Bronchial epithelial cell (primary cell): ENCODE measurements at regions not wholly inside any gene's neighbourhood (a gene's known extent, or its start where the extent isn't known, plus 50 kb on each side); places are given as distances from the start of the nearest gene placed in this dataset.
"Not testable (repeated sequence)": the region's sequence is repeated elsewhere in the genome, so short reads cannot be mapped to it uniquely, and the experiment has no call there.

Experiments used
- DNase-seq: peaks from one replicate; pipeline ENCODE4 v3.0.0-alpha.2; 2010; ENCODE audit warnings: low read depth
- FAIRE-seq: peaks from 2 replicates; lab custom pipeline; 2011; peaks lifted over from hg19 to GRCh38; lab: Jason Lieb, UNC
- H3K27me3 ChIP-seq: 2 replicates; pipeline ENCODE4 v1.5.1; 2011; ENCODE audit warnings: low read length; ENCODE audit not compliant: control insufficient read depth, insufficient read depth
- H3K36me3 ChIP-seq: 2 replicates; pipeline ENCODE4 v1.5.1; 2011; ENCODE audit warnings: low read length; ENCODE audit not compliant: control insufficient read depth, insufficient read depth
- H3K4me3 ChIP-seq: 2 replicates; pipeline ENCODE4 v1.5.1; 2011; ENCODE audit warnings: mild to moderate bottlenecking, low read depth, low read length, control low read depth
- TF ChIP-seq, protein P1 (sequence below): IDR thresholded peaks from 2 replicates; pipeline ENCODE4 v1.5.1; 2011; ENCODE audit warnings: mild to moderate bottlenecking, moderate library complexity, low read length, control low read depth, inconsistent platforms; ENCODE audit not compliant: insufficient read depth, severe bottlenecking

DNA sequence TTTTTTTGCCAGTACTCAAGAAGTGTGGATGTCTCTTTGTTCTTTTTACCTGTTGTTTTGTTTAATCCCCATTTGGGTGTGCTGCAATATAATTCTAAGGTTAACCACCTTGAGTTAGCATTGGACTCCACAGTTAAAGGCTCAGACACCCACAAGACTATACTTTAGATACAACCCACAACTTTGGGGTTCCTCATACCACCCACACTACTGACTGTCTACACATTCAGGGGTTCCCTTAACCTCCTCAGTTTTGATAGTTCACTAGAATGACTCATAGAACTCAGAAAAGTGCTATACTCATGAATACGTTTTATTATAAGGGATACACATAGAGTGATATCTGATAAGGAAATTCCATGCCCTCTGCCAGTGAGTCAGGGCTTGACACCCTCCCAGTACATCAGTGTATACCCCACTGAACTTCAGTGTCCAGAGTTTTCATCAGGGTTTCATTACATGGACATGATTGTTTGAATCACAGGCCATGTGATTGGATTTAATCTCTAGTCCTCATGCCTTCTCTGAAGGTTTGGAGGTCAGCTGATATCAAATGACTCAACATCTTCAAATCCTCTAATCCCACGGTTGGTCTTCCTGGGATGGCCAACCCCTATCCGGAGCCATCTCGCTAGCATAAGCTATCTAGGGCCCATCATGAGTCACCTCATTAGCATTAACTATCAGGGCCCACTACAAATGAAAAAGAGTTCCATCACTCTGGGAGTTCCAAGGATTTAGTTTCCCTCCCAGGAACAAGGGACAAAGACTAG is 357.7 kb upstream of the EMCN start:
- no peak for DNase-seq

GRCh38 chr4:100872811-100873210 is 355.0 kb upstream of the EMCN start:
- DNase-seq, result no peak
- TF ChIP-seq, protein P1, sequence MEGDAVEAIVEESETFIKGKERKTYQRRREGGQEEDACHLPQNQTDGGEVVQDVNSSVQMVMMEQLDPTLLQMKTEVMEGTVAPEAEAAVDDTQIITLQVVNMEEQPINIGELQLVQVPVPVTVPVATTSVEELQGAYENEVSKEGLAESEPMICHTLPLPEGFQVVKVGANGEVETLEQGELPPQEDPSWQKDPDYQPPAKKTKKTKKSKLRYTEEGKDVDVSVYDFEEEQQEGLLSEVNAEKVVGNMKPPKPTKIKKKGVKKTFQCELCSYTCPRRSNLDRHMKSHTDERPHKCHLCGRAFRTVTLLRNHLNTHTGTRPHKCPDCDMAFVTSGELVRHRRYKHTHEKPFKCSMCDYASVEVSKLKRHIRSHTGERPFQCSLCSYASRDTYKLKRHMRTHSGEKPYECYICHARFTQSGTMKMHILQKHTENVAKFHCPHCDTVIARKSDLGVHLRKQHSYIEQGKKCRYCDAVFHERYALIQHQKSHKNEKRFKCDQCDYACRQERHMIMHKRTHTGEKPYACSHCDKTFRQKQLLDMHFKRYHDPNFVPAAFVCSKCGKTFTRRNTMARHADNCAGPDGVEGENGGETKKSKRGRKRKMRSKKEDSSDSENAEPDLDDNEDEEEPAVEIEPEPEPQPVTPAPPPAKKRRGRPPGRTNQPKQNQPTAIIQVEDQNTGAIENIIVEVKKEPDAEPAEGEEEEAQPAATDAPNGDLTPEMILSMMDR, result no peak
- no peak overlapping the region for H3K4me3 ChIP-seq
- H3K36me3 ChIP-seq, result no peaks in the 10 kb centered on the region
- no peaks in the 10 kb centered on the region for H3K27me3 ChIP-seq
- FAIRE-seq, result no peak

More for the DNA sequence above, 357.7 kb upstream of the EMCN start:
- Histone ChIP-seq H3K4me3 (no peak overlapping the region), H3K36me3 (no peaks in the 10 kb centered on the region), H3K27me3 (no peaks in the 10 kb centered on the region)
- no peak for FAIRE-seq
- TF ChIP-seq, protein P1, result no peak

- TF ChIP-seq, protein P1, result no peak
- Histone ChIP-seq H3K4me3 (no peak overlapping the region), H3K36me3 (no peaks in the 10 kb centered on the region), H3K27me3 (no peaks in the 10 kb centered on the region)
- DNase-seq (peak; percentile 48), FAIRE-seq (peak; percentile 7)
Measured at GRCh38 chr4:100870940-100871772, 353.3 kb upstream of the EMCN start.

GRCh38 chr4:100869276-100869675 is 351.5 kb upstream of the EMCN start:
- Histone ChIP-seq H3K27me3 (no peaks in the 10 kb centered on the region), H3K36me3 (no peaks in the 10 kb centered on the region), H3K4me3 (no peak overlapping the region)
- TF ChIP-seq, protein P1, result no peak
- DNase-seq (peak; percentile 18), FAIRE-seq (no peak)

DNA sequence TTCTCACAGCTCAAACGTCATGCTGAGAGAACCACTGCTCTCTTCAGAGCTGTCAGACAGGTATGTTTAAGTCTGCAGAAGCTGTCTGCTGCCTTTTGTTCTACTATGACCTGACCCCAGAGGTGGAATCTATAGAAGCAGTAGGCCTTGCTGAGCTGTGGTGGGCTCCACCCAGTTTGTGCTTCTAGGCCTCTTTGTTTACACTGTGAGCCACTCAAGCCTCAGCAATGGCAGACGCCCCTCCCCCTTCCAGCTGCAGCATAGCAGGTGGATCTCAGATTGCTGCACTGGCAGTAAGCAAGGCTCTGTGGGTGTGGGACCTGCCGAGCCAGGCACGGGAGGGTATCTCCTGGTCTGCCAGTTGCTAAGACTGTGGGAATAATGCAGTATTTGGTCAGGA is 350.5 kb upstream of the EMCN start:
- FAIRE-seq, H3K36me3 ChIP-seq, H3K27me3 ChIP-seq, H3K4me3 ChIP-seq: not testable (repeated sequence)
- peak; percentile 29 for DNase-seq

DNA sequence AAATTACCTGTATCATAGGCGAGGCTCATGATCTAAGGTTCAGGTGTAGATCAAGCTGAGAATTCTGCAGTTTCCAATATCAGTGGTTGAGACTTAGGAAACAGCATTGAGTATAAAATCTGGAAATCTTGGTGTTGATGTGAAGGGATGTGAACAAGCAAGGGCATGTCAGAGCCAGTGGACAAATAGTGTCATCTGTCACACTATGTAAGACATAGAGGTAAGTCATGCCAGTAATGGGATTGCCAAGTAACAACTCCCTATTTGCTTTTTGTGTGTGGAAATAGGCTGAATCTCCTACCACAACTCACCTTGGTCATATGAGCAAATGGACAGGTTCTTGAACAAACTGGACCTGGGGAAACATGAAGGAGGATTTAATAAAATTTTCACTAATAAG is 334.5 kb upstream of the EMCN start:
- Histone ChIP-seq H3K36me3 (no peaks in the 10 kb centered on the region), H3K4me3 (no peak overlapping the region), H3K27me3 (no peaks in the 10 kb centered on the region)
- FAIRE-seq (no peak), DNase-seq (peak; percentile 52)
- TF ChIP-seq, protein P1, result no peak
